SK-N-SH treated with all-trans-retinoic acid at 6 μM for 48 hours (cell line): ENCODE measurements at regions not wholly inside any gene's neighbourhood (a gene's known extent, or its start where the extent isn't known, plus 50 kb on each side); places are given as distances from the start of the nearest gene placed in this dataset.

ENCODE experiments used
- ARNTL ChIP-seq: fragments of 450-650 bp; formaldehyde crosslinking; IDR thresholded peaks from 2 replicates; pipeline ENCODE4 v1.5.0; 2020; ENCODE audit warnings: low read depth, mild to moderate bottlenecking, moderate library complexity, borderline replicate concordance
- OSR1 ChIP-seq: fragments of 250-450 bp; sonication (Bioruptor Pico); IDR thresholded peaks from 2 replicates; pipeline ENCODE4 v1.8.0; 2022; ENCODE audit warnings: moderate library complexity, mild to moderate bottlenecking, inconsistent platforms
- TCF4 ChIP-seq: fragments of 250-450 bp; sonication (Bioruptor Pico); IDR thresholded peaks from 2 replicates; pipeline ENCODE4 v1.8.0; 2021; ENCODE audit warnings: mild to moderate bottlenecking, moderate library complexity, borderline replicate concordance

- no peak for TF ChIP-seq ARNTL (CRISPR knock-in tag)
- TF ChIP-seq OSR1, result no peak
- TF ChIP-seq TCF4 (CRISPR knock-in tag), result no peak
Observed at GRCh38 chr15:69902414-69903062, 195.2 kb downstream of the TLE3 start.
